Small intestine (tissue), 7 donors: ENCODE measurements at regions not wholly inside any gene's neighbourhood (a gene's known extent, or its start where the extent isn't known, plus 50 kb on each side); places are given as distances from the start of the nearest gene placed in this dataset.

Experiments used
- DNase-seq, 2 donors: peaks; one replicate each; pipeline versions ENCODE4 v3.0.0 to v3.0.0-alpha.2; 2013
- FAIRE-seq: peaks from 2 replicates; lab custom pipeline; 2012; peaks lifted over from hg19 to GRCh38; lab: Jason Lieb, UNC
- H3K27ac ChIP-seq, 3 donors: one replicate each; pipeline ENCODE4 v1.5.1; 2013; ENCODE audit warnings: low read length in 2 of 3, mild to moderate bottlenecking in 2 of 3, control low read depth in 1 of 3, inconsistent platforms in 1 of 3, low read depth in 1 of 3, moderate library complexity in 1 of 3
- H3K27me3 ChIP-seq, 3 donors: one replicate each; pipeline ENCODE4 v1.6.1; 2013; ENCODE audit warnings: low read length in 3 of 3, inconsistent platforms in 1 of 3; ENCODE audit not compliant: control insufficient read depth in 3 of 3, insufficient read depth in 3 of 3
- H3K36me3 ChIP-seq, 3 donors: one replicate each; pipeline ENCODE4 v1.6.1; 2013; ENCODE audit warnings: low read length in 3 of 3, inconsistent platforms in 1 of 3, low read depth in 1 of 3, mild to moderate bottlenecking in 1 of 3, moderate library complexity in 1 of 3; ENCODE audit not compliant: control insufficient read depth in 3 of 3, insufficient read depth in 2 of 3
- H3K4me1 ChIP-seq, 3 donors: one replicate each; pipeline ENCODE4 v1.6.1; 2013; ENCODE audit warnings: low read length in 2 of 3, inconsistent platforms in 1 of 3, low read depth in 1 of 3, mild to moderate bottlenecking in 1 of 3, moderate library complexity in 1 of 3; ENCODE audit not compliant: control insufficient read depth in 3 of 3, insufficient read depth in 2 of 3
- H3K4me3 ChIP-seq, 3 donors: one replicate each; pipeline ENCODE4 v1.5.1; 2013; ENCODE audit warnings: low read length in 3 of 3, control low read depth in 1 of 3, inconsistent platforms in 1 of 3, low read depth in 1 of 3, mild to moderate bottlenecking in 1 of 3, moderate library complexity in 1 of 3
- H3K9me3 ChIP-seq, 2 donors: one replicate each; pipeline ENCODE4 v1.6.1; 2013; ENCODE audit warnings: low read depth in 1 of 2, low read length in 1 of 2; ENCODE audit not compliant: control insufficient read depth in 2 of 2, insufficient read depth in 1 of 2
- WGBS, 3 donors: extraction: QIAGEN DNeasy Blood & Tissue Kit; methylation state at CpG; one replicate each; pipeline ENCODE4 v1.1.7; 2013; 5-methylcytosine and 5-hydroxymethylcytosine counted together
- donor health status: healthy with polysubstance abuse.
- donor health status: control.
- donor health status: control.
- donor health status: Bipolar disorder and iron deficiency.
- donor health status: healthy.

- no peaks in the 10 kb centered on the region for H3K4me1 ChIP-seq
- DNase-seq (no peak), FAIRE-seq (no peak)
- H3K27me3 ChIP-seq, result no peaks in the 10 kb centered on the region
- H3K27ac ChIP-seq, result no peak overlapping the region
- no peaks in the 10 kb centered on the region for H3K9me3 ChIP-seq
- no peaks in the 10 kb centered on the region for H3K36me3 ChIP-seq
- 30 to 63% (median 36%) methylated on average over 1 of the region's 1 CpG for WGBS, 3 donors
- no peak overlapping the region for H3K4me3 ChIP-seq
These were observed 946.9 kb downstream of the CBLN2 start for GRCh38 chr18:71597219-71597618.

GRCh38 chr18:71583252-71583651 is 960.9 kb downstream of the CBLN2 start:
- no peaks in the 10 kb centered on the region for H3K36me3 ChIP-seq
- WGBS, 3 donors, result 63 to 86% (median 85%) methylated on average over 4 of the region's 4 CpGs
- peak in 1 of 2 donors; percentile 3 for DNase-seq
- H3K27ac ChIP-seq, result no peak overlapping the region
- H3K4me3 ChIP-seq, result no peak overlapping the region
- H3K27me3 ChIP-seq, result no peaks in the 10 kb centered on the region
- no peaks in the 10 kb centered on the region for H3K4me1 ChIP-seq
- no peaks in the 10 kb centered on the region for H3K9me3 ChIP-seq
- FAIRE-seq, result no peak

- no peaks in the 10 kb centered on the region for H3K36me3 ChIP-seq
- FAIRE-seq (no peak), DNase-seq (no peak)
- H3K4me1 ChIP-seq, result no peaks in the 10 kb centered on the region
- no peak overlapping the region for H3K4me3 ChIP-seq
- no peaks in the 10 kb centered on the region for H3K27me3 ChIP-seq
- H3K27ac ChIP-seq, result no peak overlapping the region
- WGBS, 3 donors, result 52 to 72% (median 67%) methylated on average over 2 of the region's 2 CpGs
- peaks cover 0 to 2% of the 10 kb centered on the region in 2 donors for H3K9me3 ChIP-seq
These were observed 989.5 kb downstream of the CBLN2 start for GRCh38 chr18:71554686-71555085.

GRCh38 chr18:71541643-71542042 is 1002.5 kb downstream of the CBLN2 start:
- Histone ChIP-seq H3K36me3 (no peaks in the 10 kb centered on the region), H3K4me1 (no peaks in the 10 kb centered on the region), H3K27ac (no peak overlapping the region), H3K27me3 (no peaks in the 10 kb centered on the region), H3K4me3 (no peak overlapping the region), H3K9me3 (peaks cover 0 to 5% of the 10 kb centered on the region in 2 donors)
- WGBS, 3 donors, result 60 to 88% (median 73%) methylated on average over 3 of the region's 3 CpGs
- FAIRE-seq, result no peak
- no peak for DNase-seq

- no peaks in the 10 kb centered on the region for H3K9me3 ChIP-seq
- no peaks in the 10 kb centered on the region for H3K36me3 ChIP-seq
- H3K4me1 ChIP-seq, result no peaks in the 10 kb centered on the region
- FAIRE-seq (no peak), DNase-seq (no peak)
- 58 to 63% (median 60%) methylated on average over 3 of the region's 3 CpGs for WGBS, 3 donors
- H3K27me3 ChIP-seq, result no peaks in the 10 kb centered on the region
- H3K4me3 ChIP-seq, result no peak overlapping the region
- no peak overlapping the region for H3K27ac ChIP-seq
These were observed 1014.3 kb downstream of the CBLN2 start for GRCh38 chr18:71529703-71530303.

- no peaks in the 10 kb centered on the region for H3K36me3 ChIP-seq
- H3K27me3 ChIP-seq, result no peaks in the 10 kb centered on the region
- H3K4me1 ChIP-seq, result no peaks in the 10 kb centered on the region
- WGBS, 3 donors, result 75 to 84% (median 79%) methylated on average over 5 of the region's 5 CpGs
- DNase-seq, result no peak
- FAIRE-seq, result no peak
- H3K27ac ChIP-seq, result no peak overlapping the region
- H3K4me3 ChIP-seq, result no peak overlapping the region
- H3K9me3 ChIP-seq, result no peaks in the 10 kb centered on the region
These were observed 1020.4 kb downstream of the CBLN2 start for GRCh38 chr18:71523483-71524435.

GRCh38 chr18:71505526-71505925 is 1038.6 kb downstream of the CBLN2 start:
- no peaks in the 10 kb centered on the region for H3K36me3 ChIP-seq
- H3K9me3 ChIP-seq, result peaks cover 0 to 5% of the 10 kb centered on the region in 2 donors
- H3K27me3 ChIP-seq, result no peaks in the 10 kb centered on the region
- WGBS, 3 donors, result 50 to 73% (median 54%) methylated on average over 2 of the region's 2 CpGs
- H3K4me3 ChIP-seq, result no peak overlapping the region
- no peak for DNase-seq
- no peak for FAIRE-seq
- H3K4me1 ChIP-seq, result no peaks in the 10 kb centered on the region
- H3K27ac ChIP-seq, result no peak overlapping the region

GRCh38 chr18:71503222-71503621 is 1040.9 kb downstream of the CBLN2 start:
- H3K27ac ChIP-seq, result no peak overlapping the region

More at GRCh38 chr18:71503222-71503621, 1040.9 kb downstream of the CBLN2 start:
- H3K27me3 ChIP-seq, result no peaks in the 10 kb centered on the region
- FAIRE-seq (no peak), DNase-seq (no peak)
- no peaks in the 10 kb centered on the region for H3K36me3 ChIP-seq
- no peaks in the 10 kb centered on the region for H3K4me1 ChIP-seq
- H3K9me3 ChIP-seq, result peaks cover 0 to 5% of the 10 kb centered on the region in 2 donors
- no peak overlapping the region for H3K4me3 ChIP-seq
